Medulla oblongata (tissue), 1 donor: ENCODE measurements at regions not wholly inside any gene's neighbourhood (a gene's known extent, or its start where the extent isn't known, plus 50 kb on each side); places are given as distances from the start of the nearest gene placed in this dataset.
"Not testable (repeated sequence)": the region's sequence is repeated elsewhere in the genome, so short reads cannot be mapped to it uniquely, and the experiment has no call there.

ENCODE experiments used
- DNase-seq: peaks from one replicate; pipeline ENCODE4 v3.0.0-alpha.2; 2015; ENCODE audit errors: extremely low spot score

GRCh38 chr1:81738875-81739274 lies 61.9 kb upstream of the ADGRL2 start:
- peak; percentile 20 for DNase-seq

DNA sequence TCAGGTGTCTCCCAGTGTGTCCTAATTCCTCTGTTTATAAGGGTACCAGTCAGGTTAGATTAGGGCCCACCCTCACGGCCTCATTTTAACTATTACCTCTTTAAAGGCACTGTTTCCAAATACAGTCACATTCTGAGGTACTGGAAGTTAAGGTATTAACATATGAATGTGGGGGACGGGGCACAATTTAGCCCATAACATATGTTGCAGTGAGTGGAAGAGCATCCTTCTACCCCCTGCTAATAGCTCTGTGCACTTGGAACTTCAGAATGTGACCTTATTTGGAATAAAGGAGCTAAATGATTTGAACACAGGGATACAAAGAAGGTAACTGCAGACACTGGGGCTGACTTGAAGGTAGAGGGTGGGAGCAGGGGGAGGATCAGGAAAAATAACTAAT lies 67.3 kb upstream of the ADGRL2 start:
- no peak for DNase-seq

DNA sequence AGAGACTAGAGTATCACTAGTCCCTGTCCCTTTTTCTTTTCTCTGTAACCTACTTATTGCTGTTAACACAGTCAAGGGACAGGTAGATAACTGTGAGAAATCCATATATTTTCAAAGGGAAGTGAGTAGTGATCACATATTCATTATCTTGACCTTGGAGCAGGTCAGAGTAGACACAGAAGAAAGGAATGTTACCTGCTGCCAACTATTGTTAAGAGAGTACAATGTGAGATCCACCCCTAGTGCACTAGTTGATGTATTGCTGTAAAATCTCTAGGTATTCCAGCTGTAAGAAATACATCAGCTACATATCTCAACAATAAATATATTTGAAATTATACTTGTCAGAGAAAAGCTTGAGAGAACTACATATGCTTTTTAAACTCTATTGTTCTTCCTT lies 68.7 kb upstream of the ADGRL2 start:
- no peak for DNase-seq

- no peak for DNase-seq
Measured at GRCh38 chr1:81730881-81731280, 69.9 kb upstream of the ADGRL2 start.

DNA sequence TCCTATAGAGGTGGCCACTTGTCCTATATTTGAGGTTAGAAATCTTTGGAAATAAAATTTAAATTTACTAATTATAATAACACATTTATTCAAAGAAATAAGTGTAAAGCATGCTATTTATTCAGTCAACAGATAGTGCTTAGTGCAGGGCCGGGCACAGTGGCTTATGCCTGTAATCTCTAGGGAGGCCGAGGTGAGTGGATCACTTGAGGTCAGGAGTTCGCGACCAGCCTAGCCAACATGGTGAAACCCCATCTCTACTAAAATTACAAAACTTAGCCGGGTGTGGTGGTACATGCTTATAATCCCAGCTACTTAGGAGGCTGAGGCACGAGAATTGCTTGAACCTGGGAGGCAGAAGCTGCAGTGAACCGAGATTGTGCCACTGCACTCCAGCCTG lies 70.4 kb upstream of the ADGRL2 start:
- not testable (repeated sequence) for DNase-seq

DNA sequence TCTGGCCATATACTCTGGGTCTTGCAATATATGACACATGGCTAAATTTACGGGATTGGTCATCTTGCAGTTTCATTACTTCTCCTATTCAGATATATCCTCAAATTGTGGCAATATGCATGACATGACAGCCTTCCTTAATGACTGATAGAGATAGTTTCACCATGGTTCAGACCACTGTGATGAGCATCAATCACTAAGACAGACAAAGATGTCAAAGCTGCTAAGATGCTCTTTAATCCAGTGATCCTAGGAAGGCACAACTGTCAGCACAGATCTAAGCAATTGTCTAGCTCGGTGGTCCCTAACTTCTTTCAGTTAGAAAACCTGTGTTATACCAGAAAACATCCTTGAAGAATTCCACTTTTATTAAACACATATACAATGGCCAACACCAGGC lies 70.9 kb upstream of the ADGRL2 start:
- DNase-seq, result no peak

DNA sequence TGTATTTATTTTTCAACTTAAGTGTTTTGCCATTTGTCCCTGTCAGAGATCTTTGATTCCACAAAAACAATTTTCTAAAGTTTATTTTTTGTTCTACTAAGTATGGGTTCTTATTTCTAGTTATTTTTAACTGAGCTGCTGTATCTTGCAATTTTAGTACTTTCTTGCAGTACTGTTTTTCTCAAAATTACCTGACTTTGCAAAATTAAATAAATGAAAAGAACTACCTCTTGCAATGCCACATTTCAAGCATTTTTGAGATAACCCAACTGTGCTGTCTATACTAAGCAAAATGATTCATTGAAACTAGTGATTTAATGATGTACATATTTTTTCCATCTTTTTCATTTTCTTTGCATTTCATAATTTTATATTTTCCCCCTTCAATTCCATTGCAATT lies 71.5 kb upstream of the ADGRL2 start:
- no peak for DNase-seq

GRCh38 chr1:81725823-81726222 lies 74.9 kb upstream of the ADGRL2 start:
- DNase-seq, result no peak

GRCh38 chr1:81722631-81723328 lies 78.0 kb upstream of the ADGRL2 start:
- not testable (repeated sequence) for DNase-seq

DNA sequence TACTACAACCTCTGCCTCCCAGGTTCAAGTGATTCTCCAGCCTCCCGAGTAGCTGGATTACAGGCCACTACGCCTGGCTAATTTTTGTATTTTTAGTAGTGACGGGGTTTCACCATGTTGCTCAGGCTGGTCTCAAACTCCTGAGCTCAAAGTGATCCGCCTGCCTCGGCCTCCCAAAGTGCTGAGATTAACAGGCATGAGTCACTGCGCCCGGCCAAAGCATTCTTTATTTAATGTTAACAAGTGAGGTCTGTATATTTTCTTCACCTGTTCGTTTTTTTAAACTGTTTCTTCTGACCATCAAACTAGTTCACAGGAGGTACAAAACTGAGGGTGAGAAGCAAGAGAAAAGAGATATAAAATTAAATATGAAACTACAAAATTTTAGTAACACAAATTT lies 80.5 kb upstream of the ADGRL2 start:
- not testable (repeated sequence) for DNase-seq

GRCh38 chr1:81717230-81717629 lies 83.5 kb upstream of the ADGRL2 start:
- DNase-seq, result no peak

DNA sequence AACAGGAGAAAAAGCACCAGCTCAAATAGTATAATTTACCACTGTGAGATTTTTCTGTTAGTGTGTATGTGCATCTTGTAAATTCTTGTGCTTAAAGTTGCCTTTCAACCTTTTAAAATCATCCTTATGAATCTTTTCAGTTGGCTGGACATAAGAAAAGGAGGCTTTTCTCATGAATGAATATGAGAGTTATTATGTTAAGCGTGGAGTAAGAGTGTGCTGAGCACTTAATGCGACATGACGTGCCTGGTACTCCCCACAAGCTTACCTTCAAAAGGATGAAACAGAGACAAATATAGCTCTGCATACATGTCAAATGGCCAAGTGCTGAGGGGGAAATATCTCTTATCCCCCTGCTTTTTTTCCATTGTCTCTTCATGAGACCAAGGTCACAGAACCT lies 85.3 kb upstream of the ADGRL2 start:
- no peak for DNase-seq

DNA sequence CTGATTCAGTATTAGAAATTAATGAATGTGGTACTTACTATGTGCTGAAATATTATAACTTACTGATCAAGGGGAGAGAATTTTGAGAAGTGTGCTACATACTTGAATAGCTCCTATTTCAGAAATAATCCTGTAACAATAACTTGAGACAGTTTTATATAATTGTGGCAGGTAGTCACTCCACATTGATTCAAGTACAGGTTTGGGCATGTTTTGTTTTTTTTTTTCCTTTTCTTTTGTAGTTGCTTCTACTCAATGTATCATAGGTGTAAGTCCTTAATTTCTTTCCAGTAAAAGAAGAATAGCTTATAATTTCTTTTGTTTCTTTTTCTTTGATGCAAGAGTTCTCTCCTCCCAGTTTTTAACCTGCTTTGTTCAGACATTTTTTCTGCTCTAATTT lies 86.1 kb upstream of the ADGRL2 start:
- DNase-seq, result no peak

GRCh38 chr1:81712425-81712824 lies 88.3 kb upstream of the ADGRL2 start:
- DNase-seq, result no peak

GRCh38 chr1:81710857-81711256 lies 89.9 kb upstream of the ADGRL2 start:
- DNase-seq, result no peak

DNA sequence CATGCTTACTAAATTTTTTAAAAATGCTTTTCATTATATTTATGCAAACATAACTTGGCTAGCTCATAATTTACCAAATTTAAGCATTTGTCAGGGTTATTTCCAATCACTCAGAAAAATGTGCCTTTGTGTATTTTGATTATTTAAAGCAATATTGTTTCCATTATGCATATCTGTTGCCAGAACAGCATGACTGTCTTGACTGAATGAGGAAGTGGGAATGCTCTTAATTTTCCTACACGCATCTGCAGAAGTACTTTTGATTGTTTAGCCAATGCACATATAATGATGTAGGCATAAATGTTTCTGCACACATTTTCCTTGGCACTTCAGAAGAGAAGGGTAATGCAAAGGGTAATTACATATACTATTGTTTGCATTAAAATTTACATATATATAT lies 92.5 kb upstream of the ADGRL2 start:
- no peak for DNase-seq

DNA sequence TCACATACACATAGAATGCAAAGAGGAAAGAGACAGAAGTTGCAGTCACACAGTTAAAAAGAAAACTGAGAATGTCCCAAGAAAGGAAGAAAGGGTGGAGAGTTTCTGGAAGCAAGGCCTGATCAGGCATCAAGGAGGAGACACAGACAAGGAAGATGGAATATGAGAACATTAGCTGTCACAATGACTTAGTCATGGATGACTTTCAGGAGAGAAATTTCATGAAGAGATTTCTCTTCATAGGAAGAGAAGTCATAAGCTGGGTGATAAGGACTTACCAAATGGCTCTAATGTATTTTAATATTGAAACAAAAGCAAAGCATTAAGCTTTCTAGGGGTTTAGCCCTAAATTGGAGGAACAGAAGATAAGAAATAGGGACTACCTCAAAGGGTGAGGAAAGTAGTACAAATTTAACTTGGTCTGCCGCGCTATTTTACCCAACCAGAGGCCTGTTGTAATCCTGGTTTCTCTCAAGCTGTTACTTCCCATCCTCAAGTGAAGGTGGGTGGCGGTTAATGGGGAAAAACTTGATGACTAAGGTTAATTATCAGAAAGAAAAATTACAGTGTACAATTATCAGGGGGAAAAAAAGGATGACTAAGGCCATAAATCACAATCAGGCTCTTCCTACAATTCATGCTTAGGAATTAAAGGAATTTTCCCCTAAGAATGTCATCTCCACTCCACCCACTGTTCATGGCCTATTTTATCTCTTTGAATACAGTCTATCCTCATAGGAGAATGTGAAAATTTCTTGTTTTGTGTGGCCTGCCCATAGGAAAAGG lies 93.9 kb upstream of the ADGRL2 start:
- no peak for DNase-seq

GRCh38 chr1:81703756-81704463 lies 96.8 kb upstream of the ADGRL2 start:
- DNase-seq, result no peak

GRCh38 chr1:81703391-81703755 lies 97.4 kb upstream of the ADGRL2 start:
- no peak for DNase-seq

- no peak for DNase-seq
Measured at GRCh38 chr1:81702903-81703302, 97.8 kb upstream of the ADGRL2 start.

GRCh38 chr1:81702079-81702715 lies 98.5 kb upstream of the ADGRL2 start:
- DNase-seq, result no peak

DNA sequence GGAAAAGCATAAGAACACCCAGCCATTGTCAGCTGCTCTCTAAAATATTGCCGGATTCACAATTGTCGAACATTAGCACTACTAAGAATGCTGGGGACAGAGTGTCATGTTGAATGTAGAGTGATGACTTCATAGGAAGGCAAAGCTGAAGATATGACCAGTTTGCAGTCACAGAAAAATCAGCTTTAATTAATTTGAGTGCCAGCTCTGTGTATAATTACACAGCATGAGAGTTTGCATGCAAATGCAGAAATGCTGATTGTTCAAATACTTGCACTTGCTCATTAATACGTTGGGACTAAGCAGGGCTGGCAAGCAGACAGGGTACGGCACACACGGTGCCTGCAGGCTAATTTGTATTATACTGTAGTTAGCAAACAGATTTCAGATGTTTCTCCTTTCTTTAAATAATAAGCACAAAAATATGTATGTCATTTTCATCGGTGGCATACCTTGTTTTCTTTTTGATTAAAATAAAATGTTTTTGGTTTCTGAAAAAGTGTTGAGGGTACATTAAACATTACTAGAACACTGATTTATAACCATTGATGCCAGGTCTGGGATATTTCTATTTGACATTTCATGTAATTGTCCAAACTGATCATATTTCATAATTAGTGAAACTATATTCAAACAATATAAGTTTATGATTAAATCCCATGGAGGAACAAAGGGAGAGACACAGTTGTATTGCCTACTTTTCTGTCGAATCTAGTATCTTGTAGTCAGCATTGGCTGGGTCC lies 99.8 kb upstream of the ADGRL2 start:
- no peak for DNase-seq
